Suppressor macrophage treated with lipopolysaccharide for 1 hour (primary cell): ENCODE measurements at regions not wholly inside any gene's neighbourhood (a gene's known extent, or its start where the extent isn't known, plus 50 kb on each side); places are given as distances from the start of the nearest gene placed in this dataset.

ENCODE experiments used
- DNase-seq, 3 donors: peaks; one replicate each; pipeline ENCODE4 v3.0.0-alpha.2; 2020 to 2022

- no peak for DNase-seq
These were observed 279.9 kb upstream of the RUNX1 start for GRCh38 chr21:35328856-35329455.

DNA sequence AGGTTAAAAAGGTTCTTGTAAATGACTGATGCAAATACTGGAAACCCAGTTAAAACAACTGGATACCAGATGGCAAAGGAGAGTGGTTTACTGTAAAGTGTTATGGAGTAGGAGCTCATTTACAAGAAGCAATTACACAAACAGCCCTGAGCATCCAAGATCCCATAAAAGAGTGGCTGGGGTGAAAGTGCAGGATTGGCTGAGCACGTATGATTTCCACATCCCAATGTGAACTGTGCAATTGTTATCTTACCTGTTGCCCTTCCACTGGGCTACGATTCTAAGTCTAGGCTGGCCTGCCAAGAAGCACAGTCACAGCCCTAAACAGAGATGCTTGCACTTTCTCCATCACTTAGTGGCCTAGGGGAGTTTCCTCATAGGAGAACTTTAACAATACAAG is 277.6 kb upstream of the RUNX1 start:
- no peak for DNase-seq

- no peak for DNase-seq
These were observed 276.9 kb upstream of the RUNX1 start for GRCh38 chr21:35325953-35326352.

DNA sequence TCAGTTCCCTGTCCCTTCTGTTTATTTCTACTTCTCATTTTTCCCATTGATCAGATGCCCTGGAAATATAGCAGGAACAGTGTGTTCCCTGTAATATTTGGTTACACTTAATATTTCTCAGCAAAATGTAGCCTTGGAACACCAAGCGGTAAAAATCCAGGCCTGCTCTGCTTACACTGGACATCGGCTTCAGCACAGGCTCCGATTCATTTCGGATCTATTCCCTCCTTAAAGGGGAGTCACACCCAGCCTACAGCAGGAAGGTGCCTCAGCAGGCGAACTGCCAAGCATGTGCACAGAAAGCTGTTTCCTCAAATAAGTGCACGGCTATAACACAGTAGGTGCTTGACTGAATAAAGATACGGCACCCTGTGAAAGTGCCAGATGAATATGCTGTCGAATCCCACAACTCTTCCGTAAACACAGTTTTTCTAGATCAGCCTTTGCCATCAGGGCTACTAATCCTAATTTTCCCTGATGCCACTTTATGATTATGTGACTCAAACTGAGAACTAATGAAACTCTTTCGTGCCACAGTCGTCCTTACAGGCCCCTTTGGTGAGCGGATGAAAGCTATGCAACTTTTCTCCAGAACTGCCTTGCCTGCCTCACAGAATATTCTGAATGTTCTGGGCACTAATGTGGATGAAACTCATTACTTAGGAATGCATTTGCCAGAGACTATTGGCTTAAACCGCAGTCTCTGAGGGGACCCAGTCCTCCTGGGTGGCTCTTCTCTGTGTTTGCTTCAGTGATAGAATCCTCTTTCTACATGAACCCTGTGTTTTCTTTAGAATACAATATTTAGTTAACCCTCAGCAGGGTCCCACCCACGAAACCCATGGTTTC is 275.5 kb upstream of the RUNX1 start:
- DNase-seq: no peak

GRCh38 chr21:35323947-35324346 is 274.8 kb upstream of the RUNX1 start:
- no peak for DNase-seq

GRCh38 chr21:35321322-35322200 is 272.5 kb upstream of the RUNX1 start:
- no peak for DNase-seq

DNA sequence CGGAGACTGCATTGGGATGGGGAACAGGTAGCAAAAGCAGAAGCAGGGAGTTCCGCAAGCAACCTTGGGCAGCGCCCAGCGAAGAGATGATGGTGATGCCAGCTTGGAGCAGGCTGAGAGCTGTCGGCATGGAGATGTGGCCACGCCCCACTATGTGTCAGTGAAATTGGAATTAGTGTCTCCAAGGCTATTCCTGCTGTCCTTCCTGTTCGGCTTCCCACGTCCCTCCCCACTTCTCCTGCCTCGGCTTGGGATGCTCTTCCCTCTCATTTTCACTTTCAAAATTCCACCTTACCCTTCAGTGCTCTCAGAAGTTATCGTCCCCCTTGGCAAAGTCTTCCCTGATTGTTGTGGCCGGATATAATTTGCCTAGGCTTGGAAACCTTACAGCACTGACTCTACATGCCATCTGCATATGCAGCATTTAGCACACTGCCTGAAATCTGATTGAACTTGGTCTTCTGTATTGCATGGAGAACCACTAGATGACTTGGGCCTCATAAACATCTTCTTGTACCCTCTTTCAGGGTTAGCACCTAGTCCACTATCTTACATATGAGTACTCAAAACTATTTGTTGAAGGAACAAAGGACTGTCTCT is 270.7 kb upstream of the RUNX1 start:
- no peak for DNase-seq

DNA sequence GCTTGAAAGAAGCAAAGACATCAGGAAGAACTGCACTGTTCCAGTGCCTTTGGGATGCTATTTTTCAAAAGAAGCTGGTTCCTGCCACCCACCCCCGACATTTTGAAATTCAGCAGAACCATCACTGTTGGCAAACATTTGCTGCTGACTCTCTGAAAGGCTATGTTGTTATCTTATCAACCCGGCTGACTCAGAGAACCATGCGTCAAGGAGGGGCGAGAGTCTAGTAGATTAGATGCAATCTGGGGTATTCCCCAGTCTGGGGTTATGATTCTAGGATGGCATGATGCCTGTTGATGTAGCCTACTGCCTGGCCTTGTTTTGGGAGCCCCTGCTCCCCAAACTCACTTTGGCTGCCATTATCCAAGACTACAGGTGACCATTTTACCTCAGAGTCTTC is 267.8 kb upstream of the RUNX1 start:
- no peak for DNase-seq

GRCh38 chr21:35316456-35316855 is 267.4 kb upstream of the RUNX1 start:
- DNase-seq: no peak

- DNase-seq: no peak
These were observed 265.9 kb upstream of the RUNX1 start for GRCh38 chr21:35314857-35315582.

DNA sequence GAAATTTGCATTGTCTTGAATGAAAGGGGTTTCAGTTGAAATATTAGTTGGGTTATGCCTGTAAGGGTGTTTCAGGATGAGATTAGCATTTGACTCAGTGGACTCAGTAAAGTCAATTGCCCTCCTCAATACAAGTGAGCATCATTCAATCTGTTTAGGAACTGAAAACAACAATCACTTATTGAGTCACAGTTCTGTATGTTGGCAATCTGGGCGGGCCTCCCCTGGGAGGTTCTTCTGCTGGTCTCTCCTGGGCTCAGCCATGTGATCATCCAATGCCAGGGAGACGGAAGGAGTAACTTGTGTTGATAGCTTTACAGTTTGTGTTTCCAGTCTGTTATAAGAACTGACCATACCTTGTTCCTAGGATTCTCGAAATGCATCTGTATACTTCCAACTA is 262.9 kb upstream of the RUNX1 start:
- no peak for DNase-seq

GRCh38 chr21:35309316-35309715 is 260.2 kb upstream of the RUNX1 start:
- no peak for DNase-seq

DNA sequence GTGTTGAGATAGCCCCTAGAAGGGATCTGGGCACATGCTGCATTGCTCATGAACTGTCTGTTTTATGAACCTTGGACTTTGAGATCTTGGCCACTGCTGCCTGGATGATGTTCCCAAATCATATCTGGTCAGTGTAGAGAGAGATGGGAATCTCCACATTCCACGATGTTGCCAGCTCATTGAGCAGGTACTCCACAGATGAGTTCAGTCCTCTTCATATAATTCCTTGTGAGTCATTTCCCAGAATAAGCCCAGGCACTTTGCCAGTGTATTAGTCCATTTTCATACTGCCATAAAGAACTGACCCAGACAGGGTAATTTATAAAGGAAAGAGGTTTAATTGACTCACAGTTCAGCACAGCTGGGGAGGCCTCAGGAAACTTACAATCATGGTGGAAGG is 254.0 kb upstream of the RUNX1 start:
- DNase-seq: peak in 1 of 3 donors; percentile 65

GRCh38 chr21:35298757-35299156 is 249.7 kb upstream of the RUNX1 start:
- peak; percentile 55 to 70 (median 68) for DNase-seq

GRCh38 chr21:35297665-35298064 is 248.6 kb upstream of the RUNX1 start:
- DNase-seq: no peak

- no peak for DNase-seq
These were observed 245.3 kb upstream of the RUNX1 start for GRCh38 chr21:35294231-35294898.

DNA sequence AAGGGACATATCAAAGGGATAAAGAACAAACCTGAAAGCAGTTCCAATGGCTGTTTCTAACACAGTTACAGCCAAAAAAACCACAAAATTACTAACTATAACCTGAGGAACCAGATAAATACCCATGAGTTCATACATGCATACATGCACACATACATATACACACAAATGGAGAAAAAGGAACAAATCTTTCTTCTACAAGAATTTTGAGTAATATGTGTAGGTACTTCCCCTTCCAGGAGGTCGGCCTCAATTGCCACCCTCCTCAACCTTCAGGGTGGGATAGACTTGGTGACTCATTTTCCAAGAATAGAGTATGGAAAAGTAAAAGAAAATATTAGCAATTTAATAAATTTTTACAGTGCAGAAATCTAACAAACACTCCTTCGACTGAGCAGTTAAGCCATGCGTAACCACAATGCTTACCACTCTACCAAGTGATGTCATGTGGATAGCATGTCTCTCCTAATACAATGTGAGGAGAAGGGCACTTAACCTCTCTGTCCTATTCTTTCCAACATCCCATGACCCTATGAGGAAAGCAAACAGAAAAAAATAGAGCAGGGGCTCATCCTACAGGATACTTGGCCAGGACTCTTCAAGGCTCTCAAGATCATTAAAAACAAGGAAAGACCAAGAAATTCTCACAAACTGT is 243.0 kb upstream of the RUNX1 start:
- peak in 1 of 3 donors; percentile 22 for DNase-seq

- no peak for DNase-seq
These were observed 241.9 kb upstream of the RUNX1 start for GRCh38 chr21:35291034-35291433.

- DNase-seq: no peak
These were observed 239.1 kb upstream of the RUNX1 start for GRCh38 chr21:35288238-35288637.

GRCh38 chr21:35284199-35284598 is 235.1 kb upstream of the RUNX1 start:
- DNase-seq: no peak

DNA sequence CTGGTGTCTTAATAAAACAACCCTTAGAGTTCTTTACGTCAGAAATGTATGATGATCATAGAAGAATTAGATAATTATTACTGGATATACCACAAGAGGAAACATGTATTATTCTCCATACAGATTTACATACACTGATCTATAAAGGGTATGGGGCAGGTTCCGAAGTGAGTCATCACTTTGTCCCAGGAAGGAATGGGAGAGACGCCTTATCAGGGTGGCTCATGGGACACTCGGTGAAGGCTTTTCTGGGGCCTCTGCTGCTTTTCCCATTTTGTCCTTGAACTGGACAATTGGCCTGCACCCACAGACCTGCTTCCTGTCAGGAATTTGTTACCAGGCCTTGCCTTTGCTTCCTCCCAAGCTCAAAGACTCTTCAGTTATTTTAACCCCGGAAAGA is 233.8 kb upstream of the RUNX1 start:
- no peak for DNase-seq
